ENCODE measurements at regions not wholly inside any gene's neighbourhood (a gene's known extent, or its start where the extent isn't known, plus 50 kb on each side); places are given as distances from the start of the nearest gene placed in this dataset.

- Histone ChIP-seq H3K27me3 (ENCODE audit: control insufficient read depth, insufficient read depth, low read length) (no peaks in the 10 kb centered on the region), H3K36me3 (ENCODE audit: control insufficient read depth, insufficient read depth, low read length) (no peaks in the 10 kb centered on the region), H3K4me3 (ENCODE audit: low read depth, low read length) (no peak overlapping the region)
- DNase-seq (ENCODE audit: low read depth), result no peak
- TF ChIP-seq CTCF (IDR thresholded peaks at IDR 0.05; ENCODE audit: insufficient read depth, low read length, poor library complexity, severe bottlenecking), result no peak
Measured at GRCh38 chr9:28930766-28931165, 1357.5 kb upstream of the C9orf72 start.

- TF ChIP-seq CTCF (IDR thresholded peaks at IDR 0.05; ENCODE audit: insufficient read depth, low read length, poor library complexity, severe bottlenecking), result no peak
- no peak for DNase-seq (ENCODE audit: low read depth)
- Histone ChIP-seq H3K27me3 (ENCODE audit: control insufficient read depth, insufficient read depth, low read length) (no peaks in the 10 kb centered on the region), H3K36me3 (ENCODE audit: control insufficient read depth, insufficient read depth, low read length) (no peaks in the 10 kb centered on the region), H3K4me3 (ENCODE audit: low read depth, low read length) (no peak overlapping the region)
Measured at GRCh38 chr9:28934111-28934510, 1360.8 kb upstream of the C9orf72 start.

GRCh38 chr9:28938981-28939380 lies 1365.7 kb upstream of the C9orf72 start:
- H3K4me3 ChIP-seq (ENCODE audit: low read depth, low read length), result no peak overlapping the region
- DNase-seq (ENCODE audit: low read depth), result no peak
- H3K27me3 ChIP-seq (ENCODE audit: control insufficient read depth, insufficient read depth, low read length), result no peaks in the 10 kb centered on the region
- H3K36me3 ChIP-seq (ENCODE audit: control insufficient read depth, insufficient read depth, low read length), result no peaks in the 10 kb centered on the region
- TF ChIP-seq CTCF (IDR thresholded peaks at IDR 0.05; ENCODE audit: insufficient read depth, low read length, poor library complexity, severe bottlenecking), result no peak

GRCh38 chr9:28941856-28942255 lies 1368.6 kb upstream of the C9orf72 start:
- no peak for TF ChIP-seq CTCF (IDR thresholded peaks at IDR 0.05; ENCODE audit: insufficient read depth, low read length, poor library complexity, severe bottlenecking)
- H3K4me3 ChIP-seq (ENCODE audit: low read depth, low read length), result no peak overlapping the region
- no peaks in the 10 kb centered on the region for H3K27me3 ChIP-seq (ENCODE audit: control insufficient read depth, insufficient read depth, low read length)
- no peak for DNase-seq (ENCODE audit: low read depth)
- no peaks in the 10 kb centered on the region for H3K36me3 ChIP-seq (ENCODE audit: control insufficient read depth, insufficient read depth, low read length)

- no peak for TF ChIP-seq CTCF (IDR thresholded peaks at IDR 0.05; ENCODE audit: insufficient read depth, low read length, poor library complexity, severe bottlenecking)
- DNase-seq (ENCODE audit: low read depth), result no peak
- Histone ChIP-seq H3K36me3 (ENCODE audit: control insufficient read depth, insufficient read depth, low read length) (no peaks in the 10 kb centered on the region), H3K4me3 (ENCODE audit: low read depth, low read length) (no peak overlapping the region), H3K27me3 (ENCODE audit: control insufficient read depth, insufficient read depth, low read length) (no peaks in the 10 kb centered on the region)
Measured at GRCh38 chr9:28942941-28943340, 1369.7 kb upstream of the C9orf72 start.

GRCh38 chr9:28946648-28947047 lies 1373.4 kb upstream of the C9orf72 start:
- no peak overlapping the region for H3K4me3 ChIP-seq (ENCODE audit: low read depth, low read length)
- no peak for TF ChIP-seq CTCF (IDR thresholded peaks at IDR 0.05; ENCODE audit: insufficient read depth, low read length, poor library complexity, severe bottlenecking)
- DNase-seq (ENCODE audit: low read depth), result no peak

More at GRCh38 chr9:28946648-28947047, 1373.4 kb upstream of the C9orf72 start:
- Histone ChIP-seq H3K27me3 (ENCODE audit: control insufficient read depth, insufficient read depth, low read length) (no peaks in the 10 kb centered on the region), H3K36me3 (ENCODE audit: control insufficient read depth, insufficient read depth, low read length) (no peaks in the 10 kb centered on the region)

Data from kidney epithelial cell (primary cell).